Peyer's patch (tissue), 4 donors: ENCODE measurements at regions not wholly inside any gene's neighbourhood (a gene's known extent, or its start where the extent isn't known, plus 50 kb on each side); places are given as distances from the start of the nearest gene placed in this dataset.

Experiments used
- POLR2A ChIP-seq, 2 donors: fragments of 450-650 bp; IDR thresholded peaks; one replicate each; pipeline ENCODE4 v1.5.1; 2017; ENCODE audit warnings: antibody characterized with exemption in 2 of 2, mild to moderate bottlenecking in 2 of 2, moderate library complexity in 2 of 2
- TF ChIP-seq, protein P1 (sequence below), 6 experiments: fragments of 450-650 bp in 4 of 6; fragments of 200-600 bp in 2 of 6; sonication (generic) in 1 of 6; IDR thresholded peaks; one replicate each; pipeline ENCODE4 v1.5.1; 2017 to 2019; ENCODE audit warnings: antibody characterized with exemption in 6 of 6, mild to moderate bottlenecking in 3 of 6, moderate library complexity in 1 of 6

DNA sequence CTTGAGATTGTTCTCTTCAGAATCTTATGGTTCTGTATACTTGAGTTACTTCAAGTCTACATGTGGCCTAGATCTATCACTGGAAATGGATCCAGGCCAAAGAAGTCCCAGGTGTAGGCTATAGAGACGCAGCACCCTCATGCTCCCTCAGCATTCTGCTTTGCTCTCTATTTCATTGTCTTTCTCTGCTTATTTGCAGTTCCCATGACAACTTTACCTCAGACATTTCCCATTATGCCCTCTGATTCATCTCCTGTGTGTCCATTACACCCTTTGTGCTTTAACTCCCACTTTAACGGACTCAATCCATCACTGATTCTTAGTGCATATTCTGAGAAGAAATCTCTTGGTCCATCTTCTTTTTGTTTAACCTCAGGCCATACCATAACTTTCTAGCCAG, 236.9 kb upstream of the NRIP1 start:
- TF ChIP-seq POLR2A (IDR thresholded peaks at IDR 0.05), result no peak
- TF ChIP-seq, protein P1, sequence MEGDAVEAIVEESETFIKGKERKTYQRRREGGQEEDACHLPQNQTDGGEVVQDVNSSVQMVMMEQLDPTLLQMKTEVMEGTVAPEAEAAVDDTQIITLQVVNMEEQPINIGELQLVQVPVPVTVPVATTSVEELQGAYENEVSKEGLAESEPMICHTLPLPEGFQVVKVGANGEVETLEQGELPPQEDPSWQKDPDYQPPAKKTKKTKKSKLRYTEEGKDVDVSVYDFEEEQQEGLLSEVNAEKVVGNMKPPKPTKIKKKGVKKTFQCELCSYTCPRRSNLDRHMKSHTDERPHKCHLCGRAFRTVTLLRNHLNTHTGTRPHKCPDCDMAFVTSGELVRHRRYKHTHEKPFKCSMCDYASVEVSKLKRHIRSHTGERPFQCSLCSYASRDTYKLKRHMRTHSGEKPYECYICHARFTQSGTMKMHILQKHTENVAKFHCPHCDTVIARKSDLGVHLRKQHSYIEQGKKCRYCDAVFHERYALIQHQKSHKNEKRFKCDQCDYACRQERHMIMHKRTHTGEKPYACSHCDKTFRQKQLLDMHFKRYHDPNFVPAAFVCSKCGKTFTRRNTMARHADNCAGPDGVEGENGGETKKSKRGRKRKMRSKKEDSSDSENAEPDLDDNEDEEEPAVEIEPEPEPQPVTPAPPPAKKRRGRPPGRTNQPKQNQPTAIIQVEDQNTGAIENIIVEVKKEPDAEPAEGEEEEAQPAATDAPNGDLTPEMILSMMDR (IDR thresholded peaks at IDR 0.05), result no peak
